ENCODE measurements at regions not wholly inside any gene's neighbourhood (a gene's known extent, or its start where the extent isn't known, plus 50 kb on each side); places are given as distances from the start of the nearest gene placed in this dataset.

DNA sequence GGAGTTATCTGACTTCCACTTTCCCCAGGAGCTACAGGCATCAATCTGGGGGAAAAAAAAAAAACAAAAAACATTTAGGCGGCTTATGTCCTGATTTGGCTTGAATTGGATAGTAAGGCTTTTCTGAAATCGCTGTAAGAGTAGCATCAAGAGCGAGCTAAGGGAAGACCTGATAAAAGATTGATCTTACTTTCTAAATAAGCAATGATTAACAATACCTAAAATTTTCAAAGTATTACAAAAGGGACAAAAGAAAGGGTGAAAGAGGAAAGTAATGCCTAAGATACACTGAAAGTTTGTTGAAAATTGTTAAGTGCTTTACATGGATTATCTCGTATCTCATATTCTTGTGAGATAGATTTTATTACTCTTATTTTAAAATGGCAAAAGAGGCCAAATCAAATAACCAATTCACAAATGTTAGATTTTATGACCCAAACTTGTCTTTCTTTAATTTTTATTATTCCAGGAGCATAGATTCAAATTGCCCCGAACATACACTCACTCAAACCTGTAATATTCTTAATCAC is 106.4 kb upstream of the PRSS16 start:
- TF ChIP-seq, protein P1, sequence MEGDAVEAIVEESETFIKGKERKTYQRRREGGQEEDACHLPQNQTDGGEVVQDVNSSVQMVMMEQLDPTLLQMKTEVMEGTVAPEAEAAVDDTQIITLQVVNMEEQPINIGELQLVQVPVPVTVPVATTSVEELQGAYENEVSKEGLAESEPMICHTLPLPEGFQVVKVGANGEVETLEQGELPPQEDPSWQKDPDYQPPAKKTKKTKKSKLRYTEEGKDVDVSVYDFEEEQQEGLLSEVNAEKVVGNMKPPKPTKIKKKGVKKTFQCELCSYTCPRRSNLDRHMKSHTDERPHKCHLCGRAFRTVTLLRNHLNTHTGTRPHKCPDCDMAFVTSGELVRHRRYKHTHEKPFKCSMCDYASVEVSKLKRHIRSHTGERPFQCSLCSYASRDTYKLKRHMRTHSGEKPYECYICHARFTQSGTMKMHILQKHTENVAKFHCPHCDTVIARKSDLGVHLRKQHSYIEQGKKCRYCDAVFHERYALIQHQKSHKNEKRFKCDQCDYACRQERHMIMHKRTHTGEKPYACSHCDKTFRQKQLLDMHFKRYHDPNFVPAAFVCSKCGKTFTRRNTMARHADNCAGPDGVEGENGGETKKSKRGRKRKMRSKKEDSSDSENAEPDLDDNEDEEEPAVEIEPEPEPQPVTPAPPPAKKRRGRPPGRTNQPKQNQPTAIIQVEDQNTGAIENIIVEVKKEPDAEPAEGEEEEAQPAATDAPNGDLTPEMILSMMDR (IDR thresholded peaks at IDR 0.05), result no peak
- no peak for TF ChIP-seq POLR2AphosphoS5 (IDR thresholded peaks at IDR 0.05)
- TF ChIP-seq POLR2A (IDR thresholded peaks at IDR 0.05; ENCODE audit: low read depth), result no peak
- TF ChIP-seq EP300 (IDR thresholded peaks at IDR 0.05), result no peak
